DND-41 (cell line): ENCODE measurements at regions not wholly inside any gene's neighbourhood (a gene's known extent, or its start where the extent isn't known, plus 50 kb on each side); places are given as distances from the start of the nearest gene placed in this dataset.

ENCODE experiments used
- CTCF ChIP-seq: IDR thresholded peaks from 2 replicates; pipeline ENCODE4 v1.5.1; 2012; ENCODE audit warnings: borderline replicate concordance, low read length, moderate library complexity, mild to moderate bottlenecking; ENCODE audit not compliant: poor library complexity, severe bottlenecking; ENCODE audit errors: extremely low read depth
- EZH2 ChIP-seq: IDR thresholded peaks from 3 replicates; pipeline ENCODE4 v1.6.1; 2012; ENCODE audit warnings: borderline replicate concordance, low read depth, mild to moderate bottlenecking, moderate library complexity, low read length, inconsistent platforms; ENCODE audit not compliant: severe bottlenecking

- TF ChIP-seq CTCF (no peak), EZH2 (no peak)
Observed at GRCh38 chrX:39596437-39596836, 501.3 kb downstream of the BCOR start.
